Erythroblast (primary cell): ENCODE measurements at regions not wholly inside any gene's neighbourhood (a gene's known extent, or its start where the extent isn't known, plus 50 kb on each side); places are given as distances from the start of the nearest gene placed in this dataset.

Experiments used
- GATA1 ChIP-seq: IDR thresholded peaks from 2 replicates; pipeline ENCODE4 v1.6.1; 2011; ENCODE audit warnings: low read depth, mild to moderate bottlenecking, control low read depth, low read length, moderate library complexity
- POLR2A ChIP-seq: IDR thresholded peaks from 2 replicates; pipeline ENCODE4 v1.6.1; 2011; ENCODE audit warnings: mild to moderate bottlenecking, low read length

GRCh38 chr20:51284871-51285270, 257.6 kb downstream of the NFATC2 start:
- TF ChIP-seq POLR2A, result no peak
- TF ChIP-seq GATA1, result no peak
